CD14-positive monocyte (primary cell): ENCODE measurements at regions not wholly inside any gene's neighbourhood (a gene's known extent, or its start where the extent isn't known, plus 50 kb on each side); places are given as distances from the start of the nearest gene placed in this dataset.

ENCODE experiments used
- DNase-seq, 3 donors: peaks; one replicate each; pipeline ENCODE4 v3.0.0-alpha.2; 2011 to 2022
- H2AFZ ChIP-seq: 2 replicates; pipeline ENCODE4 v1.6.0; 2012; ENCODE audit warnings: mild to moderate bottlenecking, low read depth, low read length, inconsistent platforms; ENCODE audit not compliant: insufficient read depth, poor library complexity, severe bottlenecking
- H3K27ac ChIP-seq, 2 donors: 1 replicate in 1 of 2; 2 replicates in 1 of 2; pipeline ENCODE4 v1.5.1; 2012 to 2013; ENCODE audit warnings: low read length in 2 of 2, control low read depth in 1 of 2, inconsistent platforms in 1 of 2, low read depth in 1 of 2, mild to moderate bottlenecking in 1 of 2
- H3K27me3 ChIP-seq, 2 donors: one replicate each; pipeline versions ENCODE4 v1.6.0 to v1.6.1; 2011 to 2013; ENCODE audit warnings: low read length in 2 of 2; ENCODE audit not compliant: control insufficient read depth in 2 of 2, insufficient read depth in 2 of 2
- H3K36me3 ChIP-seq, 2 donors: replicated peaks in 1 of 2; 1 replicate in 1 of 2; 2 replicates in 1 of 2; pipeline versions ENCODE4 v1.5.1 to v1.6.1; 2012 to 2013; ENCODE audit warnings: low read length in 2 of 2, control low read depth in 1 of 2, inconsistent platforms in 1 of 2, mild to moderate bottlenecking in 1 of 2; ENCODE audit not compliant: insufficient read depth in 2 of 2, control insufficient read depth in 1 of 2
- H3K4me1 ChIP-seq, 2 donors: 1 replicate in 1 of 2; 2 replicates in 1 of 2; pipeline versions ENCODE4 v1.5.1 to v1.6.1; 2012 to 2013; ENCODE audit warnings: low read length in 2 of 2, control low read depth in 1 of 2, inconsistent platforms in 1 of 2, mild to moderate bottlenecking in 1 of 2, moderate library complexity in 1 of 2; ENCODE audit not compliant: insufficient read depth in 2 of 2, control insufficient read depth in 1 of 2
- H3K4me2 ChIP-seq: replicated peaks from 2 replicates; pipeline ENCODE3; 2012; ENCODE audit warnings: low read length, moderate library complexity, mild to moderate bottlenecking; ENCODE audit not compliant: poor library complexity, severe bottlenecking; ENCODE audit errors: extremely low read depth
- H3K4me3 ChIP-seq, 3 experiments: fragments of 200-600 bp in 1 of 3; sonication (generic) in 1 of 3; replicated peaks in 1 of 3; 1 replicate in 2 of 3; 2 replicates in 1 of 3; pipeline ENCODE4 v1.5.1; 2011 to 2013; ENCODE audit warnings: low read length in 3 of 3, mild to moderate bottlenecking in 3 of 3, control low read depth in 2 of 3, low read depth in 2 of 3, inconsistent platforms in 1 of 3, moderate library complexity in 1 of 3
- H3K79me2 ChIP-seq: 2 replicates; pipeline ENCODE4 v1.6.0; 2012; ENCODE audit warnings: mild to moderate bottlenecking, control low read depth, inconsistent platforms, low read length, moderate library complexity; ENCODE audit not compliant: insufficient read depth
- H3K9ac ChIP-seq: 2 replicates; pipeline ENCODE4 v1.6.0; 2017; ENCODE audit warnings: low read length, mild to moderate bottlenecking; ENCODE audit not compliant: insufficient read depth, poor library complexity, severe bottlenecking
- H3K9me3 ChIP-seq, 2 donors: replicated peaks in 1 of 2; 1 replicate in 1 of 2; 2 replicates in 1 of 2; pipeline versions ENCODE4 v1.5.1 to v1.6.1; 2012 to 2013; ENCODE audit warnings: low read length in 2 of 2, control low read depth in 1 of 2; ENCODE audit not compliant: control insufficient read depth in 1 of 2, insufficient read depth in 1 of 2
- H4K20me1 ChIP-seq: 2 replicates; pipeline ENCODE4 v1.6.0; 2012; ENCODE audit warnings: mild to moderate bottlenecking, low read length, control low read depth, moderate library complexity; ENCODE audit not compliant: insufficient read depth
- H3K27ac Mint-ChIP-seq, 7 donors: one replicate each; pipeline ENCODE4 v1.8.0; 2020; ENCODE audit warnings: mild to moderate bottlenecking in 7 of 7, mixed read lengths in 7 of 7, moderate library complexity in 6 of 7, inconsistent platforms in 2 of 7
- H3K27me3 Mint-ChIP-seq, 3 donors: one replicate each; pipeline ENCODE4 v1.8.0; 2021 to 2022; ENCODE audit warnings: low read depth in 3 of 3, mild to moderate bottlenecking in 3 of 3, mixed read lengths in 3 of 3, moderate library complexity in 3 of 3, inconsistent platforms in 1 of 3
- H3K36me3 Mint-ChIP-seq, 2 donors: one replicate each; pipeline ENCODE4 v1.8.0; 2020; ENCODE audit warnings: mixed read lengths in 2 of 2, inconsistent platforms in 1 of 2, mild to moderate bottlenecking in 1 of 2
- H3K4me1 Mint-ChIP-seq: one replicate; pipeline ENCODE4 v1.8.0; 2020; ENCODE audit warnings: mild to moderate bottlenecking, mixed read lengths
- H3K4me3 Mint-ChIP-seq, 2 donors: one replicate each; pipeline ENCODE4 v1.8.0; 2020; ENCODE audit warnings: mild to moderate bottlenecking in 2 of 2, mixed read lengths in 2 of 2, moderate library complexity in 1 of 2
- H3K9me3 Mint-ChIP-seq, 7 donors: one replicate each; pipeline ENCODE4 v1.8.0; 2020 to 2022; ENCODE audit warnings: mixed read lengths in 7 of 7, mild to moderate bottlenecking in 6 of 7, moderate library complexity in 6 of 7, inconsistent platforms in 2 of 7
- CTCF ChIP-seq: fragments of 200-600 bp; IDR thresholded peaks from one replicate; pipeline ENCODE4 v1.8.0; 2022; ENCODE audit warnings: antibody characterized with exemption, mild to moderate bottlenecking
- WGBS: methylation state at CpG from one replicate; pipeline ENCODE4 v1.1.5; 2013; ENCODE audit warnings: missing lambda C conversion rate; ENCODE audit not compliant: insufficient coverage; 5-methylcytosine and 5-hydroxymethylcytosine counted together
- intact Hi-C, 2 donors: fragments of 100-400 bp; cut with micrococcal nuclease; formaldehyde crosslinking; loops; one replicate each; pipeline versions ENCODE4 v1.15.0 to v1.15.1; 2023

- TF ChIP-seq CTCF, result no peak
- Histone ChIP-seq H3K36me3 (no peaks in the 10 kb centered on the region), H3K9ac (no peak overlapping the region), H3K4me1 (no peaks in the 10 kb centered on the region), H3K27me3 (no peaks in the 10 kb centered on the region), H3K4me3 (no peak overlapping the region), H4K20me1 (no peaks in the 10 kb centered on the region), H3K79me2 (no peaks in the 10 kb centered on the region), H3K27ac (no peak overlapping the region), H3K4me2 (no peak overlapping the region), H3K9me3 (peaks cover 0 to 2% of the 10 kb centered on the region in 2 donors), H2AFZ (no peak overlapping the region)
- Mint-ChIP-seq H3K9me3 (peaks cover 0 to 5% (median 0%) of the 10 kb centered on the region in 7 donors), H3K36me3 (no peaks in the 10 kb centered on the region), H3K27ac (no peak overlapping the region), H3K27me3 (peaks cover 0 to 8% (median 0%) of the 10 kb centered on the region in 3 donors), H3K4me1 (no peaks in the 10 kb centered on the region), H3K4me3 (no peak overlapping the region)
- intact Hi-C loops, result no loop called here
- WGBS, result no CpG with 5 or more reads among the region's 2 CpGs
- DNase-seq, result no peak
Measured at GRCh38 chrX:113651306-113651705, 810.7 kb upstream of the AMOT start.

GRCh38 chrX:113644426-113644825 lies 803.8 kb upstream of the AMOT start:
- no peak for DNase-seq
- intact Hi-C loops, result no loop called here
- WGBS, result no CpG with 5 or more reads among the region's 3 CpGs
- no peak for TF ChIP-seq CTCF
- Histone ChIP-seq H3K27ac (no peak overlapping the region), H3K4me2 (no peak overlapping the region), H3K4me3 (no peak overlapping the region), H3K9ac (no peak overlapping the region), H4K20me1 (no peaks in the 10 kb centered on the region), H3K27me3 (no peaks in the 10 kb centered on the region), H2AFZ (no peak overlapping the region), H3K9me3 (peaks cover 0 to 3% of the 10 kb centered on the region in 2 donors), H3K4me1 (no peaks in the 10 kb centered on the region), H3K79me2 (no peaks in the 10 kb centered on the region), H3K36me3 (no peaks in the 10 kb centered on the region)
- no peaks in the 10 kb centered on the region for H3K4me1 Mint-ChIP-seq
- peaks cover 0 to 4% (median 0%) of the 10 kb centered on the region in 3 donors for H3K27me3 Mint-ChIP-seq
- no peak overlapping the region for H3K4me3 Mint-ChIP-seq
- H3K36me3 Mint-ChIP-seq, result no peaks in the 10 kb centered on the region
- peaks cover 0 to 6% (median 2%) of the 10 kb centered on the region in 7 donors for H3K9me3 Mint-ChIP-seq
- H3K27ac Mint-ChIP-seq, result no peak overlapping the region
